Spleen (tissue), 11 donors: ENCODE measurements at regions not wholly inside any gene's neighbourhood (a gene's known extent, or its start where the extent isn't known, plus 50 kb on each side); places are given as distances from the start of the nearest gene placed in this dataset.
A peak's percentile ranks its signal among the peaks of the same experiment; 100 is the strongest.
"Not testable (repeated sequence)": the region's sequence is repeated elsewhere in the genome, so short reads cannot be mapped to it uniquely, and the experiment has no call there.

ENCODE experiments used
- DNase-seq: peaks from one replicate; pipeline ENCODE4 v3.0.0-alpha.2; 2020
- H3K27ac ChIP-seq, 8 donors: fragments of 200-600 bp; sonication (generic) in 7 of 8; 1 replicate in 4 of 8; 2 replicates in 4 of 8; pipeline versions ENCODE4 v1.5.0 to v1.8.0; 2016 to 2021; ENCODE audit warnings: inconsistent platforms in 4 of 8, mild to moderate bottlenecking in 4 of 8, moderate library complexity in 1 of 8
- H3K27me3 ChIP-seq, 7 donors: fragments of 200-600 bp; sonication (generic) in 6 of 7; replicated peaks in 1 of 7; 1 replicate in 4 of 7; 2 replicates in 3 of 7; pipeline versions ENCODE4 v1.5.0 to v1.8.0; 2016 to 2021; ENCODE audit warnings: inconsistent platforms in 3 of 7, mild to moderate bottlenecking in 1 of 7
- H3K36me3 ChIP-seq, 6 donors: fragments of 200-600 bp; sonication (generic) in 5 of 6; 1 replicate in 4 of 6; 2 replicates in 2 of 6; pipeline versions ENCODE4 v1.5.0 to v1.8.0; 2016 to 2021; ENCODE audit warnings: inconsistent platforms in 2 of 6
- H3K4me1 ChIP-seq, 6 donors: fragments of 200-600 bp; sonication (generic) in 5 of 6; 1 replicate in 3 of 6; 2 replicates in 3 of 6; pipeline versions ENCODE4 v1.5.0 to v1.8.0; 2016 to 2021; ENCODE audit warnings: inconsistent platforms in 3 of 6
- H3K4me3 ChIP-seq, 8 donors: fragments of 200-600 bp; sonication (generic) in 7 of 8; 1 replicate in 4 of 8; 2 replicates in 4 of 8; pipeline versions ENCODE4 v1.5.0 to v1.8.0; 2016 to 2021; ENCODE audit warnings: inconsistent platforms in 4 of 8, mild to moderate bottlenecking in 4 of 8, moderate library complexity in 2 of 8
- H3K9me3 ChIP-seq, 8 donors: fragments of 200-600 bp; sonication (generic) in 7 of 8; 1 replicate in 4 of 8; 2 replicates in 4 of 8; pipeline versions ENCODE4 v1.5.0 to v1.8.0; 2016 to 2021; ENCODE audit warnings: inconsistent platforms in 4 of 8
- CTCF ChIP-seq, 11 experiments: fragments of 200-600 bp in 7 of 11; fragments of 450-650 bp in 4 of 11; sonication (generic) in 4 of 11; IDR thresholded peaks in 8 of 11; conservative IDR thresholded peaks in 3 of 11; 1 replicate in 7 of 11; 2 replicates in 4 of 11; pipeline versions ENCODE4 v1.4.0 to v1.8.0; 2016 to 2021; ENCODE audit warnings: antibody characterized with exemption in 11 of 11, inconsistent platforms in 4 of 11, mild to moderate bottlenecking in 1 of 11
- POLR2A ChIP-seq, 3 donors: fragments of 450-650 bp; IDR thresholded peaks; one replicate each; pipeline ENCODE4 v1.5.1; 2017; ENCODE audit warnings: antibody characterized with exemption in 3 of 3, mild to moderate bottlenecking in 1 of 3
- POLR2AphosphoS5 ChIP-seq, 3 donors: sonication (generic); formaldehyde crosslinking; IDR thresholded peaks; one replicate each; pipeline ENCODE4 v1.5.1; 2017; ENCODE audit warnings: antibody characterized with exemption in 3 of 3
- WGBS, 5 donors: extraction: QIAGEN DNeasy Blood & Tissue Kit in 3 of 5; methylation state at CpG; one replicate each; pipeline versions ENCODE4 v1.1.5 to v1.1.7; 2013 to 2018; 5-methylcytosine and 5-hydroxymethylcytosine counted together
- intact Hi-C: fragments of 100-400 bp; cut with DNase I; formaldehyde crosslinking; loops from one replicate; pipeline ENCODE4 v1.15.0; 2023; ENCODE audit warnings: low total_unique reads
- donor health status: healthy with polysubstance abuse.
- donor health status: DM: no; HTN: no; CAD: no; lungs with moderate emphysema.
- donor health status: DM: no; HTN: no; CAD: no.
- donor health status: Bipolar disorder and iron deficiency.
- donor health status: healthy.
- donor health status: DM: no; HTN: no; CAD: no.
- donor health status: DM: yes; HTN: yes; CAD: no.

- Histone ChIP-seq H3K36me3 (no peaks in the 10 kb centered on the region), H3K4me1 (no peaks in the 10 kb centered on the region), H3K27ac (peak overlapping the region in 1 of 8 donors; percentile 16), H3K27me3 (no peaks in the 10 kb centered on the region), H3K4me3 (no peak overlapping the region), H3K9me3 (peaks cover 0 to 9% (median 0%) of the 10 kb centered on the region in 8 donors)
- no peak for DNase-seq
- no peak for TF ChIP-seq POLR2AphosphoS5 (IDR thresholded peaks at IDR 0.05)
- TF ChIP-seq POLR2A (IDR thresholded peaks at IDR 0.05), result no peak
- TF ChIP-seq CTCF (IDR thresholded peaks at IDR 0.05 in 8 of 11, conservative IDR thresholded peaks at IDR 0.05 in 3 of 11), result no peak
- WGBS, 5 donors, result 77 to 90% (median 81%) methylated on average over 3 of the region's 3 CpGs
- intact Hi-C loops, result no loop called here
Measured at GRCh38 chr14:101088714-101089113, 185.2 kb upstream of the RTL1 start.

GRCh38 chr14:101090478-101090877 is 187.0 kb upstream of the RTL1 start:
- not testable (repeated sequence) for H3K4me3 ChIP-seq, DNase-seq
- WGBS, 5 donors, result 89 to 97% (median 91%) methylated on average over 11 of the region's 11 CpGs

GRCh38 chr14:101090976-101091375 is 187.5 kb upstream of the RTL1 start:
- Histone ChIP-seq H3K27me3 (peaks cover 0 to 8% (median 0%) of the 10 kb centered on the region in 7 donors), H3K4me3 (no peak overlapping the region), H3K36me3 (no peaks in the 10 kb centered on the region), H3K27ac (no peak overlapping the region), H3K9me3 (peaks cover 0 to 9% (median 0%) of the 10 kb centered on the region in 8 donors), H3K4me1 (no peaks in the 10 kb centered on the region)
- 50 to 59% (median 57%) methylated on average over 2 of the region's 2 CpGs for WGBS, 5 donors
- TF ChIP-seq POLR2AphosphoS5 (IDR thresholded peaks at IDR 0.05) (no peak), CTCF (IDR thresholded peaks at IDR 0.05 in 8 of 11, conservative IDR thresholded peaks at IDR 0.05 in 3 of 11) (no peak), POLR2A (IDR thresholded peaks at IDR 0.05) (no peak)
- DNase-seq, result no peak
- intact Hi-C loops, result no loop called here

More at GRCh38 chr14:101090478-101090877, 187.0 kb upstream of the RTL1 start:
- H3K36me3 ChIP-seq, H3K27ac ChIP-seq, intact Hi-C loops, H3K27me3 ChIP-seq, H3K9me3 ChIP-seq, H3K4me1 ChIP-seq: not testable (repeated sequence)

GRCh38 chr14:101094916-101095315 is 191.4 kb upstream of the RTL1 start:
- H3K27me3 ChIP-seq, H3K4me1 ChIP-seq, H3K4me3 ChIP-seq, DNase-seq, intact Hi-C loops, H3K9me3 ChIP-seq, H3K27ac ChIP-seq, H3K36me3 ChIP-seq: not testable (repeated sequence)
- WGBS, 5 donors, result 94 to 98% (median 97%) methylated on average over 6 of the region's 6 CpGs

- Histone ChIP-seq H3K36me3 (no peaks in the 10 kb centered on the region), H3K9me3 (peaks cover 0 to 13% (median 10%) of the 10 kb centered on the region in 8 donors), H3K27ac (no peak overlapping the region), H3K27me3 (peaks cover 0 to 9% (median 0%) of the 10 kb centered on the region in 7 donors), H3K4me3 (no peak overlapping the region), H3K4me1 (peaks cover 0 to 3% (median 0%) of the 10 kb centered on the region in 6 donors)
- DNase-seq, result no peak
- TF ChIP-seq POLR2A (IDR thresholded peaks at IDR 0.05), result no peak
- no peak for TF ChIP-seq POLR2AphosphoS5 (IDR thresholded peaks at IDR 0.05)
- no peak for TF ChIP-seq CTCF (IDR thresholded peaks at IDR 0.05 in 8 of 11, conservative IDR thresholded peaks at IDR 0.05 in 3 of 11)
- intact Hi-C loops, result no loop called here
- WGBS, 5 donors, result 92 to 98% (median 94%) methylated on average over 2 of the region's 2 CpGs
Measured at GRCh38 chr14:101096551-101096950, 193.0 kb upstream of the RTL1 start.
